Tibial nerve (tissue), 4 donors: ENCODE measurements at regions not wholly inside any gene's neighbourhood (a gene's known extent, or its start where the extent isn't known, plus 50 kb on each side); places are given as distances from the start of the nearest gene placed in this dataset.

ENCODE experiments used
- EP300 ChIP-seq, 2 donors: sonication (generic); formaldehyde crosslinking; IDR thresholded peaks; one replicate each; pipeline ENCODE4 v1.6.1; 2017; ENCODE audit warnings: antibody characterized with exemption in 2 of 2, mild to moderate bottlenecking in 1 of 2
- POLR2A ChIP-seq, 2 donors: fragments of 450-650 bp; IDR thresholded peaks; one replicate each; pipeline ENCODE4 v1.6.1; 2017; ENCODE audit warnings: antibody characterized with exemption in 2 of 2, mild to moderate bottlenecking in 2 of 2, moderate library complexity in 2 of 2
- TF ChIP-seq, protein P1 (sequence below), 5 experiments: fragments of 200-600 bp in 3 of 5; fragments of 450-650 bp in 2 of 5; sonication (generic) in 3 of 5; IDR thresholded peaks; one replicate each; pipeline ENCODE4 v1.5.1; 2016 to 2019; ENCODE audit warnings: antibody characterized with exemption in 5 of 5, mild to moderate bottlenecking in 3 of 5, moderate library complexity in 2 of 5

DNA sequence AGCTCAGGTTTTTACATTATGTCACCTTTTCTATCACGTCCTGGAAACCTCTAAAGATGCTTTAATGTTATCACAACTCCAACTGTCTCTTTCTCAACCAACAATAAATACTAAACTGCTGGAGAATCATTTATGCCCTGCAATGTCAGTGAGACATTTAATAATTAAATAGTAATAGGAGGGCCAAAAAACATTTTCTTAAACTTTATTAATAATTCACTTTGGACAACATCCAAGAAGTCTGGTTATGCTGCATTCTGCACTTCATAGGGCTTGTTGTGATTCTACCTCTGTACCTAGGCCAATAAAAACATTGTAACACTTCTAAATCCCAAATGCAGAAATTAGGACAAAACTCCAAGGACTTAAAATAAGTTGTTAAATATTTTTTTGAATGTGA is 420.4 kb upstream of the LRRTM1 start:
- TF ChIP-seq, protein P1, sequence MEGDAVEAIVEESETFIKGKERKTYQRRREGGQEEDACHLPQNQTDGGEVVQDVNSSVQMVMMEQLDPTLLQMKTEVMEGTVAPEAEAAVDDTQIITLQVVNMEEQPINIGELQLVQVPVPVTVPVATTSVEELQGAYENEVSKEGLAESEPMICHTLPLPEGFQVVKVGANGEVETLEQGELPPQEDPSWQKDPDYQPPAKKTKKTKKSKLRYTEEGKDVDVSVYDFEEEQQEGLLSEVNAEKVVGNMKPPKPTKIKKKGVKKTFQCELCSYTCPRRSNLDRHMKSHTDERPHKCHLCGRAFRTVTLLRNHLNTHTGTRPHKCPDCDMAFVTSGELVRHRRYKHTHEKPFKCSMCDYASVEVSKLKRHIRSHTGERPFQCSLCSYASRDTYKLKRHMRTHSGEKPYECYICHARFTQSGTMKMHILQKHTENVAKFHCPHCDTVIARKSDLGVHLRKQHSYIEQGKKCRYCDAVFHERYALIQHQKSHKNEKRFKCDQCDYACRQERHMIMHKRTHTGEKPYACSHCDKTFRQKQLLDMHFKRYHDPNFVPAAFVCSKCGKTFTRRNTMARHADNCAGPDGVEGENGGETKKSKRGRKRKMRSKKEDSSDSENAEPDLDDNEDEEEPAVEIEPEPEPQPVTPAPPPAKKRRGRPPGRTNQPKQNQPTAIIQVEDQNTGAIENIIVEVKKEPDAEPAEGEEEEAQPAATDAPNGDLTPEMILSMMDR (IDR thresholded peaks at IDR 0.05) = no peak
- TF ChIP-seq POLR2A (IDR thresholded peaks at IDR 0.05) = no peak
- TF ChIP-seq EP300 (IDR thresholded peaks at IDR 0.05) = no peak
